Panc1 (cell line): ENCODE measurements at regions not wholly inside any gene's neighbourhood (a gene's known extent, or its start where the extent isn't known, plus 50 kb on each side); places are given as distances from the start of the nearest gene placed in this dataset.

Source experiments
- ATAC-seq: fragments of 200-7000 bp; cut with Tn5 transposase; 2 replicates; pipeline ENCODE4 v1.9.1; 2020; ENCODE audit warnings: mild to moderate bottlenecking, moderate library complexity
- BruUV-seq: library from RNA; stranded (reverse); fragments of 400-500 nt; replicated peaks from 2 replicates; lab custom pipeline; 2021; lab: Mats Ljungman, UMichigan
- CTCF ChIA-PET: fragments of 300-600 bp; sonication (Branson Sonifier 250); formaldehyde crosslinking; loops from one replicate; lab custom pipeline; 2022; ENCODE audit warnings: antibody characterized with exemption; lab: Charles Lee
- POLR2A ChIA-PET: fragments of 300-600 bp; sonication (Branson Sonifier 250); formaldehyde crosslinking; loops from one replicate; lab custom pipeline; 2022; ENCODE audit warnings: antibody characterized with exemption; lab: Charles Lee
- DNase-seq: peaks from one replicate; pipeline ENCODE4 v3.0.0-alpha.2; 2010; ENCODE audit warnings: low read depth, low spot score
- H3K27ac ChIP-seq: 2 replicates; pipeline ENCODE4 v1.5.1; 2011; ENCODE audit warnings: mild to moderate bottlenecking, low read length, inconsistent platforms
- H3K27me3 ChIP-seq: fragments of 200-500 bp; sonication (Bioruptor generic); 2 replicates; pipeline ENCODE4 v1.6.0; 2014; ENCODE audit warnings: low read length, inconsistent platforms; ENCODE audit not compliant: control insufficient read depth, insufficient read depth
- H3K36me3 ChIP-seq: fragments of 200-500 bp; sonication (Bioruptor generic); 2 replicates; pipeline ENCODE4 v1.5.1; 2014; ENCODE audit warnings: inconsistent platforms, mild to moderate bottlenecking, low read length, moderate library complexity; ENCODE audit not compliant: control insufficient read depth, insufficient read depth
- H3K4me1 ChIP-seq: 2 replicates; pipeline ENCODE4 v1.5.1; 2011; ENCODE audit warnings: inconsistent platforms, mild to moderate bottlenecking, low read length, moderate library complexity; ENCODE audit not compliant: control insufficient read depth, insufficient read depth
- H3K4me3 ChIP-seq, 2 experiments: 2 replicates each; pipeline ENCODE4 v1.5.1; 2011 to 2012; ENCODE audit warnings: low read depth in 2 of 2, low read length in 2 of 2, mild to moderate bottlenecking in 2 of 2, inconsistent platforms in 1 of 2, moderate library complexity in 1 of 2
- H3K9me3 ChIP-seq: fragments of 200-500 bp; sonication (Bioruptor generic); 2 replicates; pipeline ENCODE4 v1.5.1; 2014; ENCODE audit warnings: low read depth, mild to moderate bottlenecking, inconsistent platforms, low read length, moderate library complexity; ENCODE audit not compliant: control insufficient read depth, insufficient read depth
- CTCF ChIP-seq: fragments of 450-650 bp; IDR thresholded peaks from 2 replicates; pipeline ENCODE4 v1.5.1; 2017; ENCODE audit warnings: mild to moderate bottlenecking
- POLR2AphosphoS5 ChIP-seq: IDR thresholded peaks from 2 replicates; pipeline ENCODE4 v1.6.1; 2012; ENCODE audit warnings: mild to moderate bottlenecking, low read depth, low read length, moderate library complexity
- REST ChIP-seq, 2 experiments: IDR thresholded peaks; 2 replicates each; pipeline ENCODE4 v1.6.1; 2011 to 2012; ENCODE audit warnings: low read depth in 2 of 2, control low read depth in 1 of 2, low read length in 1 of 2, mild to moderate bottlenecking in 1 of 2, moderate library complexity in 1 of 2; ENCODE audit not compliant: insufficient read depth in 1 of 2
- SIN3A ChIP-seq: IDR thresholded peaks from 2 replicates; pipeline ENCODE4 v1.6.1; 2012; ENCODE audit warnings: low read depth, mild to moderate bottlenecking, low read length, moderate library complexity, borderline replicate concordance; ENCODE audit not compliant: insufficient read depth
- TCF7L2 ChIP-seq: IDR thresholded peaks from 2 replicates; pipeline ENCODE4 v1.6.1; 2011; ENCODE audit warnings: mild to moderate bottlenecking, low read depth, low read length, inconsistent platforms
- in situ Hi-C: cut with HindIII; loops from 2 replicates; pipeline ENCODE4 v1.10.0; 2016; ENCODE audit warnings: low sequenced_read_pairs, low pct_unique_long_range_greater_than_20kb
- intact Hi-C: fragments of 100-400 bp; cut with micrococcal nuclease; formaldehyde crosslinking; loops from one replicate; pipeline ENCODE4 v1.10.0; 2022; ENCODE audit not compliant: unreplicated experiment

- in situ Hi-C loops: no loop called here
- no peak for DNase-seq
- intact Hi-C loops: no loop called here
- ChIA-PET POLR2A (no interaction called here), CTCF (interaction anchor here (0.7 to 1.0 kb wide), 2 partner anchors 19 to 32 kb away, joined by 3 to 4 read pairs; no protein-coding TSS in a partner anchor)
- Histone ChIP-seq H3K4me1 (no peaks in the 10 kb centered on the region), H3K27ac (no peak overlapping the region), H3K27me3 (no peaks in the 10 kb centered on the region; the same call in 1 of the 2 replicates), H3K36me3 (no peaks in the 10 kb centered on the region), H3K4me3 (no peak overlapping the region), H3K9me3 (no peaks in the 10 kb centered on the region)
- ATAC-seq: no peak
- BruUV-seq: no TSS peak
- no peak for TF ChIP-seq REST (IDR thresholded peaks at IDR 0.05; ENCODE audit: insufficient read depth in 1 of 2, low read depth in 2 of 2, low read length in 1 of 2)
- no peak for TF ChIP-seq TCF7L2
- no peak for TF ChIP-seq POLR2AphosphoS5
- TF ChIP-seq CTCF: no peak
- no peak for TF ChIP-seq SIN3A
These were observed 240.9 kb downstream of the ICOS start for GRCh38 chr2:204177251-204177976.

- Histone ChIP-seq H3K27ac (no peak overlapping the region), H3K4me3 (no peak overlapping the region), H3K9me3 (no peaks in the 10 kb centered on the region), H3K4me1 (no peaks in the 10 kb centered on the region), H3K27me3 (no peaks in the 10 kb centered on the region; the same call in 1 of the 2 replicates), H3K36me3 (no peaks in the 10 kb centered on the region)
- ATAC-seq (no peak), DNase-seq (no peak)
- in situ Hi-C loops (no loop called here), intact Hi-C loops (no loop called here)
- TF ChIP-seq CTCF: peak; percentile 67
- TF ChIP-seq REST (IDR thresholded peaks at IDR 0.05; ENCODE audit: insufficient read depth in 1 of 2, low read depth in 2 of 2, low read length in 1 of 2): no peak
- no peak for TF ChIP-seq POLR2AphosphoS5
- no peak for TF ChIP-seq TCF7L2
- TF ChIP-seq SIN3A: no peak
- CTCF ChIA-PET: interaction anchor here (0.6 to 1.0 kb wide), 3 partner anchors 17 to 97 kb away, joined by 3 to 4 read pairs (median 3); no protein-coding TSS in a partner anchor
- no TSS peak for BruUV-seq
- POLR2A ChIA-PET: no interaction called here
These were observed 241.5 kb downstream of the ICOS start for GRCh38 chr2:204177977-204178522.
